Nephron (organoid): ENCODE measurements at regions not wholly inside any gene's neighbourhood (a gene's known extent, or its start where the extent isn't known, plus 50 kb on each side); places are given as distances from the start of the nearest gene placed in this dataset.

ENCODE experiments used
- H3K27ac Mint-ChIP-seq, 3 experiments: 2 replicates each; pipeline ENCODE4 v1.8.0; 2020; ENCODE audit warnings: mixed read lengths in 3 of 3, mild to moderate bottlenecking in 2 of 3, moderate library complexity in 1 of 3
- H3K27me3 Mint-ChIP-seq: 2 replicates; pipeline ENCODE4 v1.8.0; 2021; ENCODE audit warnings: low read depth, mild to moderate bottlenecking, moderate library complexity, mixed read lengths
- H3K36me3 Mint-ChIP-seq: 2 replicates; pipeline ENCODE4 v1.8.0; 2020; ENCODE audit warnings: low read depth, mixed read lengths
- H3K4me1 Mint-ChIP-seq: 2 replicates; pipeline ENCODE4 v1.8.0; 2020; ENCODE audit warnings: mixed read lengths
- H3K4me3 Mint-ChIP-seq, 3 experiments: 2 replicates each; pipeline ENCODE4 v1.8.0; 2020; ENCODE audit warnings: mild to moderate bottlenecking in 3 of 3, mixed read lengths in 3 of 3, moderate library complexity in 2 of 3
- H3K9me3 Mint-ChIP-seq: 2 replicates; pipeline ENCODE4 v1.8.0; 2020; ENCODE audit warnings: mixed read lengths
- CTCF ChIP-seq, 3 experiments: fragments of 200-600 bp; sonication (generic); IDR thresholded peaks; one replicate each; pipeline ENCODE4 v1.5.0; 2021; ENCODE audit warnings: antibody characterized with exemption in 3 of 3; ENCODE audit not compliant: unreplicated experiment in 3 of 3

GRCh38 chr1:114231301-114231700 lies 77.6 kb upstream of the SYT6 start:
- H3K9me3 Mint-ChIP-seq = no peaks in the 10 kb centered on the region
- no peaks in the 10 kb centered on the region for H3K36me3 Mint-ChIP-seq
- no peak overlapping the region for H3K27ac Mint-ChIP-seq
- no peaks in the 10 kb centered on the region for H3K27me3 Mint-ChIP-seq
- no peak for TF ChIP-seq CTCF (IDR thresholded peaks at IDR 0.05; ENCODE audit: unreplicated experiment in 3 of 3)
- H3K4me3 Mint-ChIP-seq = no peak overlapping the region
- no peaks in the 10 kb centered on the region for H3K4me1 Mint-ChIP-seq

DNA sequence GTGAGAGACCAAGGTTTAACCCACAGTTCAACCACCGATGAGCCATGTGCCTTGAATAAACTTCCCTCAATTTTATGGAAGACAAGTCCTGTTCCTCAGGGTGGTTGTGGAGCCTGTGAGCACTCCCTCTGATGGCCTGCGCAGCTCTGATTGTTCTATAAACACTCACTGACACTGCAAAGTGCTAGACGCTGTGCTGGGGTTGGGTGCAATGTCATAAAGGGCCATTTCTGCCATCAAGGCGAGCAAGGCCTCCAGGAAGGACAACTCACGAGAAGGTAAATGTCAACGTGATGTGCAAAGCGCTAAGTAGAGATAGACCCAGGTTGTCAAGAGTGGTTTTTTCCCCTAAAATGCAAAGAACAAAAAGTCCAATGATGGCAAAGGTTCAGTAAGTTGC lies 75.7 kb upstream of the SYT6 start:
- no peak for TF ChIP-seq CTCF (IDR thresholded peaks at IDR 0.05; ENCODE audit: unreplicated experiment in 3 of 3)
- Mint-ChIP-seq H3K9me3 (no peaks in the 10 kb centered on the region), H3K4me1 (peaks cover 6% of the 10 kb centered on the region), H3K27ac (no peak overlapping the region), H3K27me3 (no peaks in the 10 kb centered on the region), H3K36me3 (no peaks in the 10 kb centered on the region), H3K4me3 (no peak overlapping the region)

GRCh38 chr1:114227059-114227458 lies 73.4 kb upstream of the SYT6 start:
- H3K27ac Mint-ChIP-seq = no peak overlapping the region
- H3K36me3 Mint-ChIP-seq = no peaks in the 10 kb centered on the region
- H3K9me3 Mint-ChIP-seq = no peaks in the 10 kb centered on the region
- H3K4me3 Mint-ChIP-seq = no peak overlapping the region
- H3K4me1 Mint-ChIP-seq = peaks cover 6% of the 10 kb centered on the region
- no peak for TF ChIP-seq CTCF (IDR thresholded peaks at IDR 0.05; ENCODE audit: unreplicated experiment in 3 of 3)
- H3K27me3 Mint-ChIP-seq = no peaks in the 10 kb centered on the region

- Mint-ChIP-seq H3K36me3 (no peaks in the 10 kb centered on the region), H3K9me3 (no peaks in the 10 kb centered on the region)
- no peak for TF ChIP-seq CTCF (IDR thresholded peaks at IDR 0.05; ENCODE audit: unreplicated experiment in 3 of 3)
These were observed 70.7 kb upstream of the SYT6 start for GRCh38 chr1:114224196-114224907.

DNA sequence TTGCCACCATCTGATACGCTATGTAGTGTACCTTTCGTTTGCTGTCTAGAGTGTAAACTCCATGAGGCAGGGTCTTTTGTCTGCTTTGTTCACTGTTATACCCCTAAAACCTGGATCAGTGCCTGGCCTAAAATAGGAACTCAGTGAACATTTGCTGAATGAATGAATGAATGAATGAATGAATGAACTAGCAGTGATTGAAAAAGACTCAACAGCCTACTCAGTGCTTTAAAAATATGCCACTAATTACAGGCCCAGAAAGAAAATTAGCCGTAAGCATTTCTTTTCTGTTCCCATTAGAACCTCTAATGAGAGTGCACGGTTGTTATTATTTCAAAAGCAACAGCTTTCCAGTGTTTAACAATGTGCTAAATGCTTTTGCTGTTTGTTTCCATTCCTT lies 69.3 kb upstream of the SYT6 start:
- no peaks in the 10 kb centered on the region for H3K36me3 Mint-ChIP-seq
- no peak overlapping the region for H3K4me3 Mint-ChIP-seq
- peaks cover 16% of the 10 kb centered on the region for H3K4me1 Mint-ChIP-seq
- no peaks in the 10 kb centered on the region for H3K9me3 Mint-ChIP-seq
- no peak for TF ChIP-seq CTCF (IDR thresholded peaks at IDR 0.05; ENCODE audit: unreplicated experiment in 3 of 3)
- no peak overlapping the region for H3K27ac Mint-ChIP-seq
- no peaks in the 10 kb centered on the region for H3K27me3 Mint-ChIP-seq

More at GRCh38 chr1:114224196-114224907, 70.7 kb upstream of the SYT6 start:
- peak overlapping the region in 2 of 3 experiments; percentile 56 to 85 for H3K27ac Mint-ChIP-seq
- H3K4me1 Mint-ChIP-seq = peaks cover 6% of the 10 kb centered on the region
- H3K4me3 Mint-ChIP-seq = no peak overlapping the region
- no peaks in the 10 kb centered on the region for H3K27me3 Mint-ChIP-seq
